CD4-positive, alpha-beta T cell treated with Interleukin-6 at 100 ng/mL for 8 hours (primary cell): ENCODE measurements at regions not wholly inside any gene's neighbourhood (a gene's known extent, or its start where the extent isn't known, plus 50 kb on each side); places are given as distances from the start of the nearest gene placed in this dataset.
A peak's percentile ranks its signal among the peaks of the same experiment; 100 is the strongest.

Source experiments
- DNase-seq: peaks from one replicate; pipeline ENCODE4 v3.0.0-alpha.2; 2020; ENCODE audit warnings: mixed read lengths, low spot score

DNA sequence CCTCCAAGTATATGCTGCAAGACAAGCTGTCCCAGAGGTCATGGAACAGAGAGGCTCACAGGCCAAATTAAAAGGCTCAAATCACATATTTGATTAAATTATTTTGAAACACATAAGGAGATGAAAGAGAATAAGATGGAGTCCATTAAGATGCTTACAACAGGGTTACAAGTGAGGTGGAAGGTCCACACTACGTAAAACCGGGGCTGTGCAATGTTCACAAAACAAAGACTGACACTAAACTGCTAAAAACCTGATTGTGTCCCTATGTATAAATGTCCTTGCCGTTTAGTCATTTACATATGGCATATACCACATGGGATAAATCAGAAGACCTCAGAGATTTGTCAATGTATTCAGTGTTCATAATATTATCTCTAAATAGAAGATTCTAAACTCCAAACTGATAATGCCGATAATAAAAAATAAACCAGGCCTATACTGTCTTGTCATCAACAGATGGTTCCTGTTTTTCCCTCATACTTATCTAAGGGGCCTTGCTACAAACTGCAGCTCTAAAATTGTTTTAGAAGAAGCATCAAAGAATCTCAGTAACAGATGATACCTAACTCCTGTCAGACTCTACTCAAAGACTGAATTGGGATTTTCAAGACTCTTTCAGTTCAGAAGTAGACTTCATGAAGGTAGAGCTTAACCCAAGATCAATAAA lies 51.8 kb upstream of the RIPOR2 start:
- DNase-seq, result no peak

DNA sequence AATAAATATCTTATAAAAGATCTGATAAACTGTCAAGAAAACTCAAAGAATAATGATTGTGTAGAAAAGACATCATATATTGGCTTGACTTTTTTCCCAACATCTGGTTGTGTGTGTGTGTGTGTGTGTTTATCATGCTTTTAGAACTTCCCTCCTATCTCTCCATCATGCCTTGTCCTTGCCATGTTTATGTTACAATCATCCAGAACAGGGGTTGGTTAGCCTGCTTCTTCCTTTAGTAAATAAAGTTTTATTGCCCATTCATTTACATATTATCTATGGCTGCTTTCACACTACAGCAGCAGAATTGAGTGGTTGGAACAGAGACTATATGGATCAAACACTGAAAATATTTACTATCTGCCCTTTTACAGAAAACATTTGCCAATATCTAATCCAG lies 52.8 kb upstream of the RIPOR2 start:
- DNase-seq, result no peak

- DNase-seq, result no peak
Observed at GRCh38 chr6:24990236-24990845, 54.6 kb upstream of the RIPOR2 start.

- DNase-seq, result no peak
Observed at GRCh38 chr6:24990944-24991809, 55.4 kb upstream of the RIPOR2 start.

- peak; percentile 87 for DNase-seq
Observed at GRCh38 chr6:24991810-24992467, 56.2 kb upstream of the RIPOR2 start.

GRCh38 chr6:24994812-24995211 lies 59.1 kb upstream of the RIPOR2 start:
- no peak for DNase-seq

GRCh38 chr6:24995270-24995669 lies 59.5 kb upstream of the RIPOR2 start:
- no peak for DNase-seq

DNA sequence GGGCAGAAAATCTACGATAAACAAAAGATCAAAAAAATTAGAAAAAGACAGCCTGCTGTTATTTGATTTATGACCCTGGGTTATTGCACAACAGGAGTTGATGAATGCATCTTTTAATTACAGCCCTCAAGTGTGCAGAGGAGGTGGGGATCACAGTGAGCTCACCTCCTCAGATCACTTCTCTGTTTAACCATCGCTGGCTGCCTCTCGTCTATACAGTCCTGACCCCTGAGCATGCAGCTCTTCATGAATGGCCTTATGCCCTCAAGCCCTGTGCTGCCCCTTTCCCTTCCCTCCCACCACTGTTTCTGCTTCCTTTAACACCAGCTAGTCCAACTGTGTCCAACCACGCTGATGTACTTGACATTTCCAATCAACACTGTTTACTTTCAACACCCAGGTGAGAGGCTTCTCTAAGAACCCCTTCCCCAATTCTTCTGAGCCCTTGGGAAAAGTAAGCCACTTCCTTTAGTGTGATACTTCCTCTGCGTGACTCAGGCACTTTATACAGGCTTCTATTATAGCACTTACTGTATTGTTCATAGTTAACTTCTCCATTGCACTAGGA lies 60.6 kb upstream of the RIPOR2 start:
- no peak for DNase-seq

GRCh38 chr6:24997231-24997630 lies 61.5 kb upstream of the RIPOR2 start:
- no peak for DNase-seq

- no peak for DNase-seq
Observed at GRCh38 chr6:24997905-24998304, 62.1 kb upstream of the RIPOR2 start.

DNA sequence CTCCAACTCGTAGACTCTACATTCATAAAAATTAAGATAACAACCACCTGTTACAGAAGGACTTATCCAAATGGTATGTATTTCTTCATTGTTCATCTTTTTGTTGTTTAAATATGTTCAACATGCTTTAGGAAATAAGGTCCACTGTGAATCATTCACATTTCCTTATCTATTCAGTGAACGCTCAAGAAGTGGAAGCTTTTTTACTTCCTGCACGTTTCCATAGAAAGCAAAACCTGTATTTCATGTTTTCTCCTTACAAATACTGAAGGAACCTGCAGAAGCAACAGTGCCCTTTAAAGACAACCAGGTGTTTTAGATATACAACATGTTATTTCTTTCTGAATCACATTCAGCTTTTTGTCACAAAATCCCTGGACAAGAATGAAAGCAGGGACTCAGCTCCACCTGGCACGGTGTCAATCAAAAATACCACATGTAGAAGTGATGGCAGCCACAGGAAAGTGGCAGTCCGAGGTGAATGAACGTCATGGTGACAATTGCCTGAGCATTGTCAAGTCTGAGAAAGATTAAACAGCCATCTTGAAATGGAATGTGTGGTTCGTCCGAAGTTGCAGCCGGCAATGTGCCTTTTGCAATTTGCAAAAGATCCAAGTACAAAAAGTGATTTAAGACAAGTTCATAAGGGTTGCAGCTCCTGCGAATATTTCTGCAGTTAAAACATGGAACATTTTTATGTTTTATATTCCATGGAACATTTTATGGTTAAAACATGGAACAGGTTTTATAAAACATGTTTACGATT lies 66.7 kb upstream of the RIPOR2 start:
- DNase-seq, result no peak

GRCh38 chr6:25004357-25004756 lies 68.6 kb upstream of the RIPOR2 start:
- DNase-seq, result no peak

GRCh38 chr6:25005010-25005409 lies 69.2 kb upstream of the RIPOR2 start:
- no peak for DNase-seq

- no peak for DNase-seq
Observed at GRCh38 chr6:25006075-25006474, 70.3 kb upstream of the RIPOR2 start.

GRCh38 chr6:25006565-25007001 lies 70.8 kb upstream of the RIPOR2 start:
- peak; percentile 57 for DNase-seq

DNA sequence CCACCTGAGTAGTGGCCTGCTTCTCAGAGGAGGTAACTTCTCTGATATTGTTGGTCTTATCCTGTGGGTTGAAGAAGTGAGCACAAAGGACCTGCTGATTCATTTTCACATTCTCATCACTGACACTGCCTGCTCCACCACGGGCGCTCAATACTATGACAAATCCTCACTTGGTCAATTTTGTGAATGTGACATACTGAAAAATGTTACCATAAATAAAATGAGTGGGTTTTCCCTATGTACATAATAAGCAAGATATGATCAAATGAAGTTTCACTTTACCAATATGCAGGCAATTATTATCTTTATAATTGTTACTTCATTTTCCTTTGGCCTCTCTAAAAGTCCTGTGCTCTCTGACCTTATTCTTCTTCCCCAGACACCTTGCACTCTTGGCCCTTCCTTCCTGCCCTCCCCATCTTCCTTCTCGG lies 71.5 kb upstream of the RIPOR2 start:
- peak; percentile 24 for DNase-seq

GRCh38 chr6:25008707-25009392 lies 73.1 kb upstream of the RIPOR2 start:
- no peak for DNase-seq

GRCh38 chr6:25009393-25009710 lies 73.6 kb upstream of the RIPOR2 start:
- DNase-seq, result no peak

DNA sequence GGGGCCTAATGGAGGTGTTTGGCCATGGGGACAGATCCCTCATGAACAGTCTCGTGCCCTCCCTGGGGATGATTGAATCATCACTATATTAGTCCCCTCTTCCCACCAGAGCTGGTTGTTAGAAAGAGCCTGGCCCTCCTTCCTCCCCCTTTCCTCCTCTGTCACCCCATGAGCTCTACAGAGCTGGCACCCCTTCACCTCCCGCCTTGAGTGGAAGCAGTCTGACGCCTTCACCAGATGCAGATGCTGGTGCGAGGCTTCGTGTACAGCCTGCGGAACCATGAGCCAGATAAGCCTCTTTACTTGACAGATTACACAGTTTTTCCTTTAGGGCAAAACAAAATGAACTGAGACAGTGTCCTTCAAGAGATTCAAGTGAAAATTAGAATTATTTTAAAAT lies 74.4 kb upstream of the RIPOR2 start:
- DNase-seq, result no peak

- DNase-seq, result no peak
Observed at GRCh38 chr6:25010902-25011625, 75.3 kb upstream of the RIPOR2 start.
